ENCODE measurements at regions not wholly inside any gene's neighbourhood (a gene's known extent, or its start where the extent isn't known, plus 50 kb on each side); places are given as distances from the start of the nearest gene placed in this dataset.

- no peak overlapping the region for H3K4me3 ChIP-seq (ENCODE audit: low read depth, low read length)
These were observed 325.5 kb downstream of the KCNRG start for GRCh38 chr13:50340551-50341287.

GRCh38 chr13:50341526-50341925 lies 326.3 kb downstream of the KCNRG start:
- no peaks in the 10 kb centered on the region for H3K27me3 ChIP-seq (ENCODE audit: control insufficient read depth, insufficient read depth, low read length)

More at GRCh38 chr13:50340551-50341287, 325.5 kb downstream of the KCNRG start:
- Histone ChIP-seq H3K4me1 (ENCODE audit: control insufficient read depth, insufficient read depth, low read length) (peaks cover 25% of the 10 kb centered on the region), H3K36me3 (ENCODE audit: control insufficient read depth, insufficient read depth, low read length) (no peaks in the 10 kb centered on the region), H3K27me3 (ENCODE audit: control insufficient read depth, insufficient read depth, low read length) (no peaks in the 10 kb centered on the region), H3K9ac (ENCODE audit: low read depth, low read length) (no peak overlapping the region), H3K9me3 (ENCODE audit: control insufficient read depth, insufficient read depth, low read length) (no peaks in the 10 kb centered on the region), H3K27ac (ENCODE audit: low read depth, low read length) (no peak overlapping the region)

GRCh38 chr13:50344717-50345116 lies 329.5 kb downstream of the KCNRG start:
- H3K27me3 ChIP-seq (ENCODE audit: control insufficient read depth, insufficient read depth, low read length) = no peaks in the 10 kb centered on the region; the same call in 1 of the 2 replicates
- no peaks in the 10 kb centered on the region for H3K36me3 ChIP-seq (ENCODE audit: control insufficient read depth, insufficient read depth, low read length)
- peaks cover 23% of the 10 kb centered on the region for H3K4me1 ChIP-seq (ENCODE audit: control insufficient read depth, insufficient read depth, low read length)
- no peak overlapping the region for H3K9ac ChIP-seq (ENCODE audit: low read depth, low read length)
- H3K9me3 ChIP-seq (ENCODE audit: control insufficient read depth, insufficient read depth, low read length) = no peaks in the 10 kb centered on the region
- no peak overlapping the region for H3K27ac ChIP-seq (ENCODE audit: low read depth, low read length)
- no peak overlapping the region for H3K4me3 ChIP-seq (ENCODE audit: low read depth, low read length)

More at GRCh38 chr13:50341526-50341925, 326.3 kb downstream of the KCNRG start:
- Histone ChIP-seq H3K27ac (ENCODE audit: low read depth, low read length) (no peak overlapping the region), H3K4me3 (ENCODE audit: low read depth, low read length) (no peak overlapping the region), H3K4me1 (ENCODE audit: control insufficient read depth, insufficient read depth, low read length) (peaks cover 25% of the 10 kb centered on the region), H3K9me3 (ENCODE audit: control insufficient read depth, insufficient read depth, low read length) (no peaks in the 10 kb centered on the region), H3K9ac (ENCODE audit: low read depth, low read length) (no peak overlapping the region), H3K36me3 (ENCODE audit: control insufficient read depth, insufficient read depth, low read length) (no peaks in the 10 kb centered on the region)

- Histone ChIP-seq H3K9ac (ENCODE audit: low read depth, low read length) (no peak overlapping the region), H3K27me3 (ENCODE audit: control insufficient read depth, insufficient read depth, low read length) (no peaks in the 10 kb centered on the region; the same call in 1 of the 2 replicates), H3K9me3 (ENCODE audit: control insufficient read depth, insufficient read depth, low read length) (no peaks in the 10 kb centered on the region), H3K36me3 (ENCODE audit: control insufficient read depth, insufficient read depth, low read length) (no peaks in the 10 kb centered on the region), H3K4me3 (ENCODE audit: low read depth, low read length) (no peak overlapping the region), H3K27ac (ENCODE audit: low read depth, low read length) (no peak overlapping the region), H3K4me1 (ENCODE audit: control insufficient read depth, insufficient read depth, low read length) (peaks cover 14% of the 10 kb centered on the region)
These were observed 330.6 kb downstream of the KCNRG start for GRCh38 chr13:50345804-50346203.

GRCh38 chr13:50348371-50348770 lies 333.1 kb downstream of the KCNRG start:
- no peaks in the 10 kb centered on the region for H3K36me3 ChIP-seq (ENCODE audit: control insufficient read depth, insufficient read depth, low read length)
- H3K9ac ChIP-seq (ENCODE audit: low read depth, low read length) = no peak overlapping the region
- H3K4me1 ChIP-seq (ENCODE audit: control insufficient read depth, insufficient read depth, low read length) = peaks cover 11% of the 10 kb centered on the region
- H3K27ac ChIP-seq (ENCODE audit: low read depth, low read length) = no peak overlapping the region
- no peaks in the 10 kb centered on the region for H3K9me3 ChIP-seq (ENCODE audit: control insufficient read depth, insufficient read depth, low read length)
- H3K27me3 ChIP-seq (ENCODE audit: control insufficient read depth, insufficient read depth, low read length) = no peaks in the 10 kb centered on the region; the same call in 1 of the 2 replicates
- no peak overlapping the region for H3K4me3 ChIP-seq (ENCODE audit: low read depth, low read length)

- Histone ChIP-seq H3K36me3 (ENCODE audit: control insufficient read depth, insufficient read depth, low read length) (no peaks in the 10 kb centered on the region), H3K27ac (ENCODE audit: low read depth, low read length) (no peak overlapping the region), H3K27me3 (ENCODE audit: control insufficient read depth, insufficient read depth, low read length) (no peaks in the 10 kb centered on the region), H3K9me3 (ENCODE audit: control insufficient read depth, insufficient read depth, low read length) (no peaks in the 10 kb centered on the region), H3K9ac (ENCODE audit: low read depth, low read length) (no peak overlapping the region), H3K4me3 (ENCODE audit: low read depth, low read length) (no peak overlapping the region), H3K4me1 (ENCODE audit: control insufficient read depth, insufficient read depth, low read length) (peaks cover 14% of the 10 kb centered on the region)
These were observed 337.7 kb downstream of the KCNRG start for GRCh38 chr13:50352720-50353480.

GRCh38 chr13:50353651-50354415 lies 338.6 kb downstream of the KCNRG start:
- H3K9me3 ChIP-seq (ENCODE audit: control insufficient read depth, insufficient read depth, low read length) = no peaks in the 10 kb centered on the region
- H3K9ac ChIP-seq (ENCODE audit: low read depth, low read length) = no peak overlapping the region
- H3K4me3 ChIP-seq (ENCODE audit: low read depth, low read length) = no peak overlapping the region
- no peaks in the 10 kb centered on the region for H3K27me3 ChIP-seq (ENCODE audit: control insufficient read depth, insufficient read depth, low read length)
- peaks cover 14% of the 10 kb centered on the region for H3K4me1 ChIP-seq (ENCODE audit: control insufficient read depth, insufficient read depth, low read length)
- no peak overlapping the region for H3K27ac ChIP-seq (ENCODE audit: low read depth, low read length)
- H3K36me3 ChIP-seq (ENCODE audit: control insufficient read depth, insufficient read depth, low read length) = no peaks in the 10 kb centered on the region

GRCh38 chr13:50355797-50356196 lies 340.6 kb downstream of the KCNRG start:
- Histone ChIP-seq H3K4me1 (ENCODE audit: control insufficient read depth, insufficient read depth, low read length) (peaks cover 3% of the 10 kb centered on the region; the same call in 1 of the 2 replicates), H3K27me3 (ENCODE audit: control insufficient read depth, insufficient read depth, low read length) (no peaks in the 10 kb centered on the region), H3K4me3 (ENCODE audit: low read depth, low read length) (no peak overlapping the region), H3K27ac (ENCODE audit: low read depth, low read length) (no peak overlapping the region), H3K9ac (ENCODE audit: low read depth, low read length) (no peak overlapping the region), H3K36me3 (ENCODE audit: control insufficient read depth, insufficient read depth, low read length) (no peaks in the 10 kb centered on the region), H3K9me3 (ENCODE audit: control insufficient read depth, insufficient read depth, low read length) (no peaks in the 10 kb centered on the region)

- no peaks in the 10 kb centered on the region for H3K27me3 ChIP-seq (ENCODE audit: control insufficient read depth, insufficient read depth, low read length)
- H3K36me3 ChIP-seq (ENCODE audit: control insufficient read depth, insufficient read depth, low read length) = no peaks in the 10 kb centered on the region
- H3K9ac ChIP-seq (ENCODE audit: low read depth, low read length) = no peak overlapping the region
- H3K4me3 ChIP-seq (ENCODE audit: low read depth, low read length) = no peak overlapping the region
- no peak overlapping the region for H3K27ac ChIP-seq (ENCODE audit: low read depth, low read length)
- H3K9me3 ChIP-seq (ENCODE audit: control insufficient read depth, insufficient read depth, low read length) = no peaks in the 10 kb centered on the region
- H3K4me1 ChIP-seq (ENCODE audit: control insufficient read depth, insufficient read depth, low read length) = peaks cover 3% of the 10 kb centered on the region; the same call in 1 of the 2 replicates
These were observed 341.9 kb downstream of the KCNRG start for GRCh38 chr13:50357136-50357535.

GRCh38 chr13:50357586-50358118 lies 342.4 kb downstream of the KCNRG start:
- Histone ChIP-seq H3K36me3 (ENCODE audit: control insufficient read depth, insufficient read depth, low read length) (no peaks in the 10 kb centered on the region), H3K9me3 (ENCODE audit: control insufficient read depth, insufficient read depth, low read length) (no peaks in the 10 kb centered on the region), H3K9ac (ENCODE audit: low read depth, low read length) (no peak overlapping the region), H3K4me1 (ENCODE audit: control insufficient read depth, insufficient read depth, low read length) (peaks cover 3% of the 10 kb centered on the region; the same call in 1 of the 2 replicates), H3K4me3 (ENCODE audit: low read depth, low read length) (no peak overlapping the region), H3K27me3 (ENCODE audit: control insufficient read depth, insufficient read depth, low read length) (no peaks in the 10 kb centered on the region), H3K27ac (ENCODE audit: low read depth, low read length) (no peak overlapping the region)

All from HUES48 (cell line).